ENCODE measurements at regions not wholly inside any gene's neighbourhood (a gene's known extent, or its start where the extent isn't known, plus 50 kb on each side); places are given as distances from the start of the nearest gene placed in this dataset.

- DNase-seq (ENCODE audit: low spot score) (no peak), ATAC-seq (ENCODE audit: low read depth) (no peak)
- H3K27ac ChIP-seq (ENCODE audit: poor library complexity, severe bottlenecking): no peak overlapping the region
- no peak overlapping the region for H3K4me3 ChIP-seq (ENCODE audit: severe bottlenecking)
- TF ChIP-seq CTCF (IDR thresholded peaks at IDR 0.05; ENCODE audit: poor library complexity, severe bottlenecking): no peak
- no peaks in the 10 kb centered on the region for H3K27me3 ChIP-seq (ENCODE audit: insufficient read depth, poor library complexity, severe bottlenecking)
- H3K4me1 ChIP-seq (ENCODE audit: insufficient read depth, poor library complexity, severe bottlenecking): no peaks in the 10 kb centered on the region
- H3K36me3 ChIP-seq (ENCODE audit: low read depth): no peaks in the 10 kb centered on the region
- H3K9me3 ChIP-seq (ENCODE audit: severe bottlenecking): no peaks in the 10 kb centered on the region
Observed at GRCh38 chr3:66667263-66667662, 166.4 kb upstream of the LRIG1 start.

- H3K27me3 ChIP-seq (ENCODE audit: insufficient read depth, poor library complexity, severe bottlenecking): no peaks in the 10 kb centered on the region
- no peak overlapping the region for H3K27ac ChIP-seq (ENCODE audit: poor library complexity, severe bottlenecking)
- DNase-seq (ENCODE audit: low spot score) (no peak), ATAC-seq (ENCODE audit: low read depth) (no peak)
- no peaks in the 10 kb centered on the region for H3K9me3 ChIP-seq (ENCODE audit: severe bottlenecking)
- no peak overlapping the region for H3K4me3 ChIP-seq (ENCODE audit: severe bottlenecking)
- H3K36me3 ChIP-seq (ENCODE audit: low read depth): no peaks in the 10 kb centered on the region
- no peak for TF ChIP-seq CTCF (IDR thresholded peaks at IDR 0.05; ENCODE audit: poor library complexity, severe bottlenecking)
- H3K4me1 ChIP-seq (ENCODE audit: insufficient read depth, poor library complexity, severe bottlenecking): peaks cover 8% of the 10 kb centered on the region
Observed at GRCh38 chr3:66671291-66671690, 170.5 kb upstream of the LRIG1 start.

GRCh38 chr3:66672830-66673229, 172.0 kb upstream of the LRIG1 start:
- no peak for ATAC-seq (ENCODE audit: low read depth)
- Histone ChIP-seq H3K4me3 (ENCODE audit: severe bottlenecking) (no peak overlapping the region), H3K36me3 (ENCODE audit: low read depth) (no peaks in the 10 kb centered on the region), H3K4me1 (ENCODE audit: insufficient read depth, poor library complexity, severe bottlenecking) (peaks cover 8% of the 10 kb centered on the region), H3K27ac (ENCODE audit: poor library complexity, severe bottlenecking) (no peak overlapping the region), H3K27me3 (ENCODE audit: insufficient read depth, poor library complexity, severe bottlenecking) (no peaks in the 10 kb centered on the region), H3K9me3 (ENCODE audit: severe bottlenecking) (no peaks in the 10 kb centered on the region)
- no peak for DNase-seq (ENCODE audit: low spot score)
- TF ChIP-seq CTCF (IDR thresholded peaks at IDR 0.05; ENCODE audit: poor library complexity, severe bottlenecking): no peak

- Histone ChIP-seq H3K27me3 (ENCODE audit: insufficient read depth, poor library complexity, severe bottlenecking) (no peaks in the 10 kb centered on the region), H3K4me1 (ENCODE audit: insufficient read depth, poor library complexity, severe bottlenecking) (peaks cover 8% of the 10 kb centered on the region), H3K27ac (ENCODE audit: poor library complexity, severe bottlenecking) (no peak overlapping the region), H3K9me3 (ENCODE audit: severe bottlenecking) (no peaks in the 10 kb centered on the region), H3K36me3 (ENCODE audit: low read depth) (no peaks in the 10 kb centered on the region), H3K4me3 (ENCODE audit: severe bottlenecking) (no peak overlapping the region)
- TF ChIP-seq CTCF (IDR thresholded peaks at IDR 0.05; ENCODE audit: poor library complexity, severe bottlenecking): no peak
- DNase-seq (ENCODE audit: low spot score): no peak
- ATAC-seq (ENCODE audit: low read depth): no peak
Observed at GRCh38 chr3:66673293-66673692, 172.5 kb upstream of the LRIG1 start.

GRCh38 chr3:66675366-66675765, 174.5 kb upstream of the LRIG1 start:
- H3K9me3 ChIP-seq (ENCODE audit: severe bottlenecking): peaks cover 5% of the 10 kb centered on the region
- ATAC-seq (ENCODE audit: low read depth) (peak; percentile 72), DNase-seq (ENCODE audit: low spot score) (no peak)
- H3K36me3 ChIP-seq (ENCODE audit: low read depth): no peaks in the 10 kb centered on the region
- no peaks in the 10 kb centered on the region for H3K27me3 ChIP-seq (ENCODE audit: insufficient read depth, poor library complexity, severe bottlenecking)
- no peak for TF ChIP-seq CTCF (IDR thresholded peaks at IDR 0.05; ENCODE audit: poor library complexity, severe bottlenecking)
- H3K27ac ChIP-seq (ENCODE audit: poor library complexity, severe bottlenecking): peak overlapping the region; percentile 29
- no peak overlapping the region for H3K4me3 ChIP-seq (ENCODE audit: severe bottlenecking)
- H3K4me1 ChIP-seq (ENCODE audit: insufficient read depth, poor library complexity, severe bottlenecking): peaks cover 8% of the 10 kb centered on the region
